ENCODE measurements at regions not wholly inside any gene's neighbourhood (a gene's known extent, or its start where the extent isn't known, plus 50 kb on each side); places are given as distances from the start of the nearest gene placed in this dataset.

DNA sequence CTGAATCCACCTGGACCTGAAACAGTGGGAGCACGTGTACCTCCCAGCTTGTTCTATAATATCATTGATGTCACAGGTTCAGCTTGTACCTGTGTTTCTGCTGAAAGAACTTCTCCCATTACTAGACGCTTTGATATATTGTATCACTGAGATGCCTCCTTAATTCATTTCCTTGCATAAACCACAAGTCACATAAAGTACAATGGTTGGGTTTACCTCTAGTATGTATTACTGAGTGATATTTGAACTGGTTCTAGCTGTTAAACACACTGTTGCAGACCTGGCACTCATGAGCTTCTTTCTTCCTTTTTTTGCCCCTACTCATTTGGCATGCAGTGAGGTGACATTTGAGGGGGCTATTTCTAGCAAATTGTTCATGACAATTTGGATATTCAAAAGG, 106.6 kb upstream of the KLF14 start:
- TF ChIP-seq GLI4 (tag by site-specific recombination; IDR thresholded peaks at IDR 0.05) = no peak
- TF ChIP-seq, protein P1, sequence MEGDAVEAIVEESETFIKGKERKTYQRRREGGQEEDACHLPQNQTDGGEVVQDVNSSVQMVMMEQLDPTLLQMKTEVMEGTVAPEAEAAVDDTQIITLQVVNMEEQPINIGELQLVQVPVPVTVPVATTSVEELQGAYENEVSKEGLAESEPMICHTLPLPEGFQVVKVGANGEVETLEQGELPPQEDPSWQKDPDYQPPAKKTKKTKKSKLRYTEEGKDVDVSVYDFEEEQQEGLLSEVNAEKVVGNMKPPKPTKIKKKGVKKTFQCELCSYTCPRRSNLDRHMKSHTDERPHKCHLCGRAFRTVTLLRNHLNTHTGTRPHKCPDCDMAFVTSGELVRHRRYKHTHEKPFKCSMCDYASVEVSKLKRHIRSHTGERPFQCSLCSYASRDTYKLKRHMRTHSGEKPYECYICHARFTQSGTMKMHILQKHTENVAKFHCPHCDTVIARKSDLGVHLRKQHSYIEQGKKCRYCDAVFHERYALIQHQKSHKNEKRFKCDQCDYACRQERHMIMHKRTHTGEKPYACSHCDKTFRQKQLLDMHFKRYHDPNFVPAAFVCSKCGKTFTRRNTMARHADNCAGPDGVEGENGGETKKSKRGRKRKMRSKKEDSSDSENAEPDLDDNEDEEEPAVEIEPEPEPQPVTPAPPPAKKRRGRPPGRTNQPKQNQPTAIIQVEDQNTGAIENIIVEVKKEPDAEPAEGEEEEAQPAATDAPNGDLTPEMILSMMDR (tag by site-specific recombination; IDR thresholded peaks at IDR 0.05) = no peak
- TF ChIP-seq ZBTB49 (tag by site-specific recombination; IDR thresholded peaks at IDR 0.05; ENCODE audit: low read depth) = no peak

Measured in HEK293 (cell line).